HepG2 (cell line): ENCODE measurements at regions not wholly inside any gene's neighbourhood (a gene's known extent, or its start where the extent isn't known, plus 50 kb on each side); places are given as distances from the start of the nearest gene placed in this dataset.

Experiments used
- ATAC-seq: fragments of 200-7000 bp; cut with Tn5 transposase; 3 replicates; pipeline ENCODE4 v1.9.1; 2020; ENCODE audit warnings: mild to moderate bottlenecking, moderate library complexity
- BruUV-seq: library from RNA; stranded (reverse); fragments of 400-500 nt; replicated peaks from 2 replicates; lab custom pipeline; 2021; lab: Mats Ljungman, UMichigan
- CTCF ChIA-PET: fragments of 300-600 bp; formaldehyde crosslinking; extraction: SDS; loops from one replicate; lab custom pipeline; 2021; ENCODE audit warnings: low total read pairs, inconsistent platforms, low intra/inter-chr PET ratio; lab: Yijun Ruan, JAX
- POLR2A ChIA-PET: fragments of 350-600 bp; sonication (Branson Sonifier 250); formaldehyde crosslinking; loops from one replicate; lab custom pipeline; 2020; ENCODE audit warnings: antibody characterized with exemption, inconsistent platforms; lab: Yijun Ruan, JAX
- DNase-seq: peaks from one replicate; pipeline ENCODE4 v3.0.0-alpha.2; 2015; ENCODE audit warnings: low spot score
- FAIRE-seq: peaks from 3 replicates; lab custom pipeline; 2011; peaks lifted over from hg19 to GRCh38; lab: Jason Lieb, UNC
- H2AFZ ChIP-seq: one replicate; pipeline ENCODE4 v1.6.1; 2011; ENCODE audit warnings: low read length, inconsistent platforms
- H3K27ac ChIP-seq: fragments of 300-600 bp; 3 replicates; pipeline ENCODE4 v1.8.0; 2011; ENCODE audit warnings: mixed run types, mild to moderate bottlenecking, mixed read lengths, low read length, inconsistent platforms; ENCODE audit not compliant: insufficient read depth; ENCODE audit errors: extremely low read length
- H3K27me3 ChIP-seq, 2 experiments: fragments of 200-600 bp in 1 of 2; 2 replicates in 1 of 2; 3 replicates in 1 of 2; pipeline versions ENCODE4 v1.6.0 to v1.8.0; 2011; ENCODE audit warnings: low read length in 2 of 2, mild to moderate bottlenecking in 2 of 2, moderate library complexity in 2 of 2, inconsistent platforms in 1 of 2; ENCODE audit not compliant: insufficient read depth in 2 of 2, control insufficient read depth in 1 of 2
- H3K36me3 ChIP-seq, 2 experiments: fragments of 200-600 bp in 1 of 2; replicated peaks in 1 of 2; 2 replicates in 1 of 2; 3 replicates in 1 of 2; pipeline versions ENCODE4 v1.5.1 to v1.8.0; 2011; ENCODE audit warnings: low read length in 2 of 2, inconsistent platforms in 1 of 2; ENCODE audit not compliant: insufficient read depth in 2 of 2, control insufficient read depth in 1 of 2
- H3K4me1 ChIP-seq: 2 replicates; pipeline ENCODE4 v1.5.1; 2012; ENCODE audit warnings: low read length, inconsistent platforms; ENCODE audit not compliant: insufficient read depth
- H3K4me2 ChIP-seq: 2 replicates; pipeline ENCODE4 v1.6.0; 2011; ENCODE audit warnings: low read depth, low read length, inconsistent platforms
- H3K4me3 ChIP-seq, 3 experiments: fragments of 200-600 bp in 1 of 3; sonication (generic), shearing (Covaris generic) in 1 of 3; replicated peaks in 1 of 3; 2 replicates each; pipeline ENCODE4 v1.5.1; 2011 to 2016; ENCODE audit warnings: low read length in 3 of 3, inconsistent platforms in 2 of 3, low read depth in 2 of 3, mild to moderate bottlenecking in 2 of 3, control low read depth in 1 of 3, mixed read lengths in 1 of 3; ENCODE audit not compliant: insufficient read depth in 1 of 3
- H3K79me2 ChIP-seq: one replicate; pipeline ENCODE4 v1.6.1; 2011; ENCODE audit warnings: low read length, inconsistent platforms; ENCODE audit not compliant: insufficient read depth
- H3K9ac ChIP-seq: 2 replicates; pipeline ENCODE4 v1.6.0; 2011; ENCODE audit warnings: mild to moderate bottlenecking, low read depth, low read length, inconsistent platforms; ENCODE audit not compliant: insufficient read depth
- H3K9me3 ChIP-seq: 2 replicates; pipeline ENCODE4 v1.5.1; 2012; ENCODE audit warnings: mild to moderate bottlenecking, low read length
- H4K20me1 ChIP-seq: 2 replicates; pipeline ENCODE4 v1.6.0; 2011; ENCODE audit warnings: inconsistent platforms, mild to moderate bottlenecking, low read length, moderate library complexity; ENCODE audit not compliant: insufficient read depth
- ATM ChIP-seq: fragments of 450-650 bp; IDR thresholded peaks from 2 replicates; pipeline ENCODE4 v1.7.1; 2017; ENCODE audit warnings: mild to moderate bottlenecking, borderline replicate concordance
- ELF4 ChIP-seq: sonication (generic); formaldehyde crosslinking; IDR thresholded peaks from 2 replicates; pipeline ENCODE4 v1.5.0; 2020; ENCODE audit warnings: missing genetic modification reagents, mild to moderate bottlenecking, moderate library complexity, borderline replicate concordance
- EP300 ChIP-seq, 3 experiments: sonication (generic) in 1 of 3; formaldehyde crosslinking in 1 of 3; IDR thresholded peaks; 2 replicates each; pipeline versions ENCODE4 v1.5.1 to v1.6.1; 2011 to 2020; ENCODE audit warnings: low read depth in 2 of 3, low read length in 2 of 3, borderline replicate concordance in 1 of 3, improper control_type of control experiment in 1 of 3, mild to moderate bottlenecking in 1 of 3, missing genetic modification reagents in 1 of 3, moderate library complexity in 1 of 3
- HOXD1 ChIP-seq: sonication (generic); formaldehyde crosslinking; IDR thresholded peaks from 2 replicates; pipeline ENCODE4 v1.5.0; 2020; ENCODE audit warnings: missing genetic modification reagents
- IKZF4 ChIP-seq: sonication (generic); formaldehyde crosslinking; IDR thresholded peaks from 2 replicates; pipeline ENCODE4 v1.5.1; 2020; ENCODE audit warnings: borderline replicate concordance, mild to moderate bottlenecking, low read depth, missing genetic modification reagents; ENCODE audit errors: not compliant biosample characterization
- MEIS1 ChIP-seq: sonication (generic); formaldehyde crosslinking; IDR thresholded peaks from 2 replicates; pipeline ENCODE4 v1.9.0; 2021; ENCODE audit warnings: mild to moderate bottlenecking, missing genetic modification reagents, moderate library complexity, borderline replicate concordance
- PRMT3 ChIP-seq: sonication (generic); formaldehyde crosslinking; IDR thresholded peaks from 2 replicates; pipeline ENCODE4 v1.8.1; 2022; ENCODE audit warnings: low read depth, mild to moderate bottlenecking, moderate library complexity, missing genetic modification reagents, borderline replicate concordance
- SIX1 ChIP-seq: sonication (generic); formaldehyde crosslinking; IDR thresholded peaks from 2 replicates; pipeline ENCODE4 v1.4.0; 2020; ENCODE audit warnings: missing genetic modification reagents, borderline replicate concordance
- ZNF263 ChIP-seq: sonication (generic); formaldehyde crosslinking; IDR thresholded peaks from 2 replicates; pipeline ENCODE4 v1.4.0; 2020; ENCODE audit warnings: missing genetic modification reagents
- in situ Hi-C: cut with HindIII; loops from 2 replicates; pipeline ENCODE4 v1.10.0; 2017; ENCODE audit warnings: low pct_unique_long_range_greater_than_20kb; ENCODE audit not compliant: extremely low pct_ligation_motif_present
- intact Hi-C: fragments of 100-400 bp; cut with micrococcal nuclease; formaldehyde crosslinking; loops from one replicate; pipeline ENCODE4 v1.10.0; 2022; ENCODE audit not compliant: unreplicated experiment
- TF ChIP-seq, protein P1 (sequence below), 2 experiments: sonication (generic) in 1 of 2; formaldehyde crosslinking in 1 of 2; IDR thresholded peaks; 2 replicates each; pipeline versions ENCODE4 v1.4.0 to v1.6.1; 2018 to 2020; ENCODE audit warnings: missing genetic modification reagents in 2 of 2, borderline replicate concordance in 1 of 2, low read depth in 1 of 2, mild to moderate bottlenecking in 1 of 2, missing biosample characterization in 1 of 2
- TF ChIP-seq, protein P2 (sequence below): sonication (generic); formaldehyde crosslinking; IDR thresholded peaks from 2 replicates; pipeline ENCODE4 v1.4.0; 2020; ENCODE audit warnings: missing genetic modification reagents
- TF ChIP-seq, protein P3 (sequence below): IDR thresholded peaks from 2 replicates; pipeline ENCODE4 v1.6.1; 2018; ENCODE audit warnings: missing genetic modification reagents, mild to moderate bottlenecking, missing compliant biosample characterization

DNA sequence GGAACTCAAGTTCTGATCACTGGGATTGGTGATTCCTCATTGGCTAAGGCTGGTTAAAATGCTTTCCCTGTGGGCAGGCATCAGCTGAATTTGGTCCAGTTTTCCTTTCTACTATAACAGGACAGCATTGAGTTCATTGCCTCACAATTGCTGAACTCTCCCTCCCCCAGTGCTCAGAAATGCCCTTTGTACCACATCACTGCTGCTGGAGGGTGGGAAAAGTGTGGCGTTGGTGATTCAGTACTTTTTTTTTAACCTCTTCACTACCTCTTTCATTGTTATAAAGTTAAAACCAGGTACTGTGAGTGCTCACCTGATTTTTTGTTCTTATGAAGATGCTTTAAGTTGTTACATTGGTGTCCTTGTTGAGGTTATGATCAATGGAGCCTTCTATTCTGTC lies 69.3 kb upstream of the IL2 start (continued):
- TF ChIP-seq, protein P1, sequence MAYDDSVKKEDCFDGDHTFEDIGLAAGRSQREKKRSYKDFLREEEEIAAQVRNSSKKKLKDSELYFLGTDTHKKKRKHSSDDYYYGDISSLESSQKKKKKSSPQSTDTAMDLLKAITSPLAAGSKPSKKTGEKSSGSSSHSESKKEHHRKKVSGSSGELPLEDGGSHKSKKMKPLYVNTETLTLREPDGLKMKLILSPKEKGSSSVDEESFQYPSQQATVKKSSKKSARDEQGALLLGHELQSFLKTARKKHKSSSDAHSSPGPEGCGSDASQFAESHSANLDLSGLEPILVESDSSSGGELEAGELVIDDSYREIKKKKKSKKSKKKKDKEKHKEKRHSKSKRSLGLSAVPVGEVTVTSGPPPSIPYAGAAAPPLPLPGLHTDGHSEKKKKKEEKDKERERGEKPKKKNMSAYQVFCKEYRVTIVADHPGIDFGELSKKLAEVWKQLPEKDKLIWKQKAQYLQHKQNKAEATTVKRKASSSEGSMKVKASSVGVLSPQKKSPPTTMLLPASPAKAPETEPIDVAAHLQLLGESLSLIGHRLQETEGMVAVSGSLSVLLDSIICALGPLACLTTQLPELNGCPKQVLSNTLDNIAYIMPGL (CRISPR knock-in tag; IDR thresholded peaks at IDR 0.05; ENCODE audit: borderline replicate concordance in 1 of 2, low read depth in 1 of 2) = no peak
- TF ChIP-seq EP300 (IDR thresholded peaks at IDR 0.05; ENCODE audit: low read depth in 2 of 2, low read length in 2 of 2) (peak in 1 of 2 experiments; percentile 35; a peak in 1 of 4 replicates), EP300 (CRISPR knock-in tag; IDR thresholded peaks at IDR 0.05; ENCODE audit: borderline replicate concordance) (no peak), PRMT3 (CRISPR knock-in tag) (no peak), SIX1 (CRISPR knock-in tag) (no peak), ATM (no peak), IKZF4 (CRISPR knock-in tag) (no peak)

DNA sequence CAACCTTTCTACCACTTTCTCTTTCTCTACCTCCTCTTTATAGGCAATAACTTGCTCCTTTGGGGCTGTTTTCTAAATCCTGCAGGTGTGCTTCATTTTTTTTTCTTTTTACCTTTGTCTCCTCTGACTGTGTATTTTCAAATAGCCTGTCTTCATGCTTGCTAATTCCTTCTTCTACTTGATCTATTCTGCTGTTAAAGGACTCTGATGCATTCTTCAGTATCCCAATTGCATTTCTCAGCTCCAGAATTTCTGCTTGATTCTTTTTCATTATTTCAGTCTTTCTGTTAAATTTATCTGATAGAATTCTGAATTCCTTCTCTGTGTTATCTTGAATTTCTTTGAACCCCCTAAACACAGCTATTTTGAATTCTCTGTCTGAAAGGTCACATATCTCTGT lies 67.7 kb upstream of the IL2 start:
- no peak overlapping the region for H3K4me2 ChIP-seq
- no peaks in the 10 kb centered on the region for H4K20me1 ChIP-seq
- DNase-seq (no peak), FAIRE-seq (no peak), ATAC-seq (no peak)
- intact Hi-C loops = no loop called here
- H3K4me3 ChIP-seq = no peak overlapping the region
- no peaks in the 10 kb centered on the region for H3K9me3 ChIP-seq
- peaks cover 11% of the 10 kb centered on the region for H3K4me1 ChIP-seq
- CTCF ChIA-PET = no interaction called here
- POLR2A ChIA-PET = no interaction called here
- no peak overlapping the region for H3K27ac ChIP-seq
- H3K79me2 ChIP-seq = no peaks in the 10 kb centered on the region
- in situ Hi-C loops = no loop called here
- H3K9ac ChIP-seq = no peak overlapping the region
- H3K27me3 ChIP-seq = no peaks in the 10 kb centered on the region; a peak in 1 of 5 replicates
- BruUV-seq = no TSS peak
- TF ChIP-seq, protein P2, sequence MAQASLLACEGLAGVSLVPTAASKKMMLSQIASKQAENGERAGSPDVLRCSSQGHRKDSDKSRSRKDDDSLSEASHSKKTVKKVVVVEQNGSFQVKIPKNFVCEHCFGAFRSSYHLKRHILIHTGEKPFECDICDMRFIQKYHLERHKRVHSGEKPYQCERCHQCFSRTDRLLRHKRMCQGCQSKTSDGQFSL (CRISPR knock-in tag) = no peak
- TF ChIP-seq, protein P3, sequence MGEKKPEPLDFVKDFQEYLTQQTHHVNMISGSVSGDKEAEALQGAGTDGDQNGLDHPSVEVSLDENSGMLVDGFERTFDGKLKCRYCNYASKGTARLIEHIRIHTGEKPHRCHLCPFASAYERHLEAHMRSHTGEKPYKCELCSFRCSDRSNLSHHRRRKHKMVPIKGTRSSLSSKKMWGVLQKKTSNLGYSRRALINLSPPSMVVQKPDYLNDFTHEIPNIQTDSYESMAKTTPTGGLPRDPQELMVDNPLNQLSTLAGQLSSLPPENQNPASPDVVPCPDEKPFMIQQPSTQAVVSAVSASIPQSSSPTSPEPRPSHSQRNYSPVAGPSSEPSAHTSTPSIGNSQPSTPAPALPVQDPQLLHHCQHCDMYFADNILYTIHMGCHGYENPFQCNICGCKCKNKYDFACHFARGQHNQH (CRISPR knock-in tag) = no peak
- no peak for TF ChIP-seq ELF4 (CRISPR knock-in tag)
- TF ChIP-seq, protein P1 (CRISPR knock-in tag; IDR thresholded peaks at IDR 0.05; ENCODE audit: borderline replicate concordance in 1 of 2, low read depth in 1 of 2) = no peak
- no peak for TF ChIP-seq ZNF263 (CRISPR knock-in tag)
- TF ChIP-seq HOXD1 = no peak
- TF ChIP-seq MEIS1 (CRISPR knock-in tag) = no peak
- H3K36me3 ChIP-seq = no peaks in the 10 kb centered on the region
- no peak overlapping the region for H2AFZ ChIP-seq
